Activated CD8-positive, alpha-beta memory T cell treated with anti-CD3 and anti-CD28 coated beads for 4 hours (primary cell): ENCODE measurements at regions not wholly inside any gene's neighbourhood (a gene's known extent, or its start where the extent isn't known, plus 50 kb on each side); places are given as distances from the start of the nearest gene placed in this dataset.

ENCODE experiments used
- DNase-seq, 2 donors: peaks; one replicate each; pipeline ENCODE4 v3.0.0-alpha.2; 2020; ENCODE audit warnings: low read depth in 2 of 2

DNA sequence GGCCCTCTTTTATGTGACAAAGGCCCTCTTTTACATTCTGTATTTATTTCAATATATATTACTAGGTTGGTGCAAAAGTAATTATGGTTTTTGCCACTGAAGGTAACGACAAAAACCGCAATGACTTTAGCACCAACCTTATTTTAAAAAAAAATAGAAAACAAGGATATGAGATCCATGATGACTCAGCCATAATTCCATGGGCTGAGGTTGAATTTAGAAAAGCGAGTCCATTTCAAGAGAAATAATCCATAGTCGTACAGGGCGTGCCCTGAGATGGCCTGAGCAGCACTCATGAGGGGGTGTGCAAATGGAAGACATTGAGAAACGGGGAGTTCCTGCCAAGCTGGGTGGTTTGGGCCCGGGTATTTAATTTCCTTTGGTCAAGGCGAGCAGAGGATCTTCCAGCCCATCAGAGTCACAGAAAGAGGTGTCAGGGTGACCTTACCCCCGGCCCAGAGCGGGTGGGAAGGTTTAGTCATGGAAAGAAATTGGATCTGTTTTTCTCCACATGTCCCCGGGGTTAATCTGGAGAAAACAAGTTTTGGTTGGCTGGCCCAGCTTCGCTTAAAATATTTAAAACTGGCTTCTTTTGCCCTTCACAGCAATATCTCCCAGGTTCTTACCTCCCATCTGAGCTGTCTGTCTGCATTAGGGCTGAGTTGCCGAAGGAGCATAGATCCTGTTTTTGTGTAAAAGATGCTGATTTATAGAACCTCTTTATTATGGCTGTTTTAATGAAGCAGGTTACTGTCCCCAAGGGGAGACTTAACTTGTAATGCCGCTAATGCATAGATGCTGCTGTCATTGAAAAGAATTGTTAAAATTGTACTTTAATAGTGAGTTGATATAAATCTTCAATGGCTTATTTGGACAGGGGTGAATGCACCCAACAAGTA, 255.6 kb downstream of the PREX1 start:
- no peak for DNase-seq

DNA sequence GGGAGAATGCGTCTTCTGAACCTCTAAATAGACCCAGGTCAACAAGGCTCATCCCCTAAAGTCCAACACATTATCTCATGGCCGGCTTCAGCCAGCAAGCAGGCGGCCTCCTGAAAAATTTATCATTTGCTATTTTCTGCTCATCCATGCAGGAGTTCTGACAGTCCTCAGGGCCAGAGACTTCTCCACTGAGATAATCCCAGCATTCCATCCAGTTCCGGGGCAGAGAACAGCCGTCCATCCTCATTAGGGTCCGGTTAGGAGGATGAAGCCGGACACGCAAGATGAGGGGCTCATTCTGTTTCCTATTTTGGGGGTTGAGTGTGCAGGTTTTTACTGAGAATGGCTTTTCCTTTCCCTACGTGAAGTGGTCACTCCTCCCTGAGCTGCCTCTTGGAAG, 258.1 kb downstream of the PREX1 start:
- DNase-seq, result no peak

- no peak for DNase-seq
Measured at GRCh38 chr20:48568520-48568919, 259.3 kb downstream of the PREX1 start.

DNA sequence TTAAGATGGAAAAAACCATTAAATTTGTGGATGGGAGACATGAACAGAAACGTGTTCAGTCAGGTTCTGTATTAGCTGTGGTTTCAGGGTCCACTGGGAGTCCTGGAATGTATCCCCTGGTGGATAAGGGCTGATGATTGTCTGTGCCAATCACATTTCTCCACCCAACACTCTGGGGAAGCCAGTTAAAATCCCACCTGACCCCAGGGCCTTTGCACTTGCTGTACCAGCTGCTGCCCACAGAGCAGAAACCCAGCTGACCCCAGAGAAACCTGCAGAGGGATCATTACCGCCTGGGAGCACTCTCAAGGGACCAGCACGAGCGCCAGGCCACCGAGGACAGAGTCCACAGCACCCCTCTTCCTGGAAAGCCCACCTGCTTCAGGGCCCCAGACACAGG, 260.7 kb downstream of the PREX1 start:
- no peak for DNase-seq

DNA sequence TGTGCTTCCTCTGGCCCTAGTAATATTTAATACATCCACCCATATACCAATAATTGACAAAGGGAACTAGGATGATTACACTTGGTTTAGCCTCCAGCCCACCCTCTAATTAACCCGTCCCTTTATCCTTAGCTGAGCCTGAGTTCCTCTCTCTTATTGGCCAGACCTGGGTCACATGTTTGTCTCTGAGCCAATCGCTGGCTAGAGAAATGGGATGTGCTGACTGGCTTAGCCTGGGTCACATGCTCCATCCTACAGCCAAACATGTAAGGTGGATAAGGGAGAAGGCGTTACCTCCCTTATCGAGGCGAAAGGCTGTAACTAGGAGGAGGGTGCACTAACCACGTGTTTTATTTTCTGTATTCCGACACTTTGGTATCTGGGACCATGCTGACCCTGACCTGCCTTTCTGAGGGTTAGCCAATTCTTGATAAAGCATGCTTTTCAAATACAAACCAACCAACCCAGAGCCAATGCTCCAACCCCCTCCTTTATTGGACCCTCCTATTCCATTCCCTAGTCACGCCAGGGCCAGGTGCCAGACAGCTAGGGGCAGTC, 262.7 kb downstream of the PREX1 start:
- no peak for DNase-seq

GRCh38 chr20:48563191-48563870, 264.5 kb downstream of the PREX1 start:
- DNase-seq, result no peak

GRCh38 chr20:48562586-48563116, 265.1 kb downstream of the PREX1 start:
- DNase-seq, result no peak

DNA sequence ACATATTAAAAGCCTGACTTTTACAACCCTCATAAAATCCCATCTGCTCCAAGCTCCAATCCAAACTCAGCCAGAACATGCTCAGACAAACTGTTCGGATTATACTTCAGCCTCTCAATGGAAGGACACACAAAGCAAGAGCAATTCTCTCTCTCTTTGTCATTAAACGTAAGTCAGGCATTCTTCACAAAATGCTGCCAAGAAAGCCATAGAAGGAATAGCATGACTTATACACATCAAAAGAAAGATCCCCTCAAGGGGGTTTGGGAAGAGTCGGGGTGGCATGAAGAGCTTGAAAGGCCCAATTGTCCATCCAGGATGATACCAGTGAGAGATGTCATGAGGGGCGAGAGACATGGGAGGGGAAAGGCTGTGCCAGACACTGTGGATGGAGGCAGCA, 268.9 kb downstream of the PREX1 start:
- no peak for DNase-seq

- DNase-seq, result no peak
Measured at GRCh38 chr20:48557380-48557779, 270.4 kb downstream of the PREX1 start.

GRCh38 chr20:48556956-48557355, 270.8 kb downstream of the PREX1 start:
- DNase-seq, result no peak

DNA sequence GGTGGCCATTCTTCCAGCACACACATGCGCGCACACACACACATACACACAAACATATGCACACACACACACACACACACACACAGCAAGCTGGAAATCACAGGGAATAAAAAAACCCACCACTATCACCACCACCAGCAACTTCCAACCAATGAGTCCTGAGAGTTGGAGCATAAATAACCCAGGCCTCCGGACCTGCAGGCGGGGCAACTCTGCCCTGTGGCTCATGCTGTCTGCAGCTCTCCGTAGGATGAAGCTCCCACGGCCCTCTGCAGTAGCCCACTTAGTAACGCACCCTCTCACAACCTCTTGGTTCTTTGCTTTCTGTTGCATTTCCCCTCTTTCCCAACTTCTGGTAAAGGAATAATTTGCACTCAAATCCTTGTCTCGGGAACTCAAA, 275.2 kb downstream of the PREX1 start:
- no peak for DNase-seq

DNA sequence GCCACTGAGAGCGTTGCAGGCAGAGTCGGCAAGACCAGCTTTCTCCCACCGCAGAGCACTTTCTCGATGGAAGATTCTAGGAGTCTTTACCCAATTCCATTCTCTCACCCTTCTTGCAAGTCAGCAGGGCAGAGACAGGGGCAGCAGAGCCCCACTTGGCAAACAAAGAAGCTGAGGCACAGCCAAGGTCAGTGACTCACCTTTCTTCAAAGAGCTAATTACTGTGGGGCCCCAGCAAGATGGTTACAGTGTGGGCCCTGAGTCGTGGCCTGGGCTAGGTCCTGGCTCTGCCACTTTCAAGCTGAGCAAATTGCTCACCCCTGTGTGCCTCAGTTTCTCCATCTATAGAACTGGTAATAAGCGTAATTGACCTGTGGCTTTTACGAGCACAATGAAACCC, 277.0 kb downstream of the PREX1 start:
- no peak for DNase-seq

GRCh38 chr20:48547664-48548063, 280.1 kb downstream of the PREX1 start:
- DNase-seq, result no peak

DNA sequence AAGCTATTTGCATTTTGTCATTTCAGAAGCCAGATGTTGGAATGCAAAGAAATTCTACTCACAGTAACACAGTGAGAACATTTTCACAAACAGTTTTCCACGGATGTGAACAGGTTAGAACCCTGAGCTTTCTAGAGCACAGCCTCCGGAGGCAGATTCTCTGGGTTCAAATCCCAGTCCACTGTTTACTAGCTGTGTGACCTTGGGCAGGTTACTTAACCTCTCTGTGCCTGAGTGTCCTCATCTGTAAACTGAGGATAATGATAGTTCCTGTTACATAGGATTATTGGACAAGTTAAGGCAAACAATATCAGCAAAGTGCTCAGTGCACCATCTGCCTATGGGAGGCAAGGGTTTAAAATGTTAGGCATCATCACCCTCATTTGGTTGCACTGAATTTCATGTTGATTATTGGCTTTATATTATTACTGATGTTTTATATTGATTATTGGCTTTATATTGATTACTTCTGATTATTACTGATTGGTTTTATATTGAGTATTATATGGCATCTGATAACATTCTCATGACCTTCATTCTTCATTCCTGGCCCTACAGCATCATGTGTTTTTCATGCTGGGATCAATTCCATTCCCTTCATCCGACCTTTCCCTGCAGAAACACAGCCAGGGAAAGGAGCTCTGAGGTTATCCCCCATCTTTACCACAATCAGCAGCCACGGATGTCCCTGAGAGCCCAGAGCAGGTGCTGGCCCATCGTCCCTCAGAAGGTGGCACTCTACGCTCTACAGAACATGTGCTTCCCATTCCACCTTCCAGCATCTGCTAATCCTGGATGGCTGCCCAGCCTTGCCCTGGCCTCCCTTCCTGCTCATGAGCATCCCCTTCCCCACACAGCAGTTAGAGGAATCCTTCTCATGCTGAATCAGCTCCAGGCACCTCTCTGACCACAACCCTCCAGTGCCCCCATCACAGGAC, 283.1 kb downstream of the PREX1 start:
- no peak for DNase-seq

GRCh38 chr20:48541581-48542071, 286.2 kb downstream of the PREX1 start:
- DNase-seq, result no peak

DNA sequence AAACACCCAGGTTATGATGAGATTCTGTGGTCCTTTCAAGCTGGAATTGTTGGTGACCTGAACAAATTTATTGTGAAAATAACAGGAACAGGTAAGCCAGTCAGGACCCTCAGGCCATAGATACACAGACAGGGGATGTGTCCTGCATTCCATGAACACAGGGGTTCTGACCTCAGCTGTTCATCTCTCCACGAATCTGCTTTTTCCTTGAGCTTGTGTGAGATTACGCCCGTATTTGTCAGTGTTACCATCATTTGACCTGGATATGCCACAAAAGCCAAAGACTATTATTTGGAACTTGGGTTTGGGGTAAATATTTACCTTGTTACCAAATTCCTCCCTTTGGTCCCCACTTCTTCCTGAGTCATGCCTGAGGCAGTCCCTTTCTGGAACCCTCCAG, 288.9 kb downstream of the PREX1 start:
- DNase-seq, result no peak

DNA sequence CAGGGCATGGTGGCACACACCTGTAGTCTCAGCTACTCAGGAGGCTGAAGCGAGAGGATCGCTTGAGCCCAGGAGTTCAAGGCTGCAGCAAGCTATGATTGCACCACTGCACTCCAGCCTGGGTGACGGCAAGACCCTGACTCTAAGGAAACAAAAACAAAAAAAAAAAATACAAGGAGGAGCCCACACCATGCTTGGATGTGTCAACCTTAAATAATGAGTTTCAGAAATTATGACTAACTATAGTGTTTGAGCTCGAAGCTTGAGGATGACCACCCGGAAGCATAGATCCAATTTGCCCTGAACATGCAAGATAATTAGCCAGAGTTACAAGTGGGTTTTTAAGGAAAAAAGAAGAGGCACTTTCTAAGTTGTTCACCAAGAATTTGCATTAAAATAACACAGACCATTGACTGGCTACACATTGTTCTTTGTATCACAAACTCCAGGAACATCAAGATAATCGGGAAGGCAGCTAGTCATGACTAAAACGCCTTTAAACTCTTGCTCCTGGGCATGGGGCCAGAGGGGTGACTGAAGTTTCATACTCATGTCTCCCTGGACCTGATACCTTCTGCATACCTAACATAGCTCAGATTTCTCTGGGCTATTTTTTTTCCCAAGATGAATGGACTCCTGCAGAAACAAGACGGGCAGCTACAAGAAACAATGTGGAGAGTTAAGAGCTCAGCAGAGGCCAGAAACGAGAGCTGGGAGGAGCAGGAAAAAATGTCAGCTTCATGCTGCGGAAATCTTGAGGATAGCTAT, 289.6 kb downstream of the PREX1 start:
- DNase-seq, result no peak

DNA sequence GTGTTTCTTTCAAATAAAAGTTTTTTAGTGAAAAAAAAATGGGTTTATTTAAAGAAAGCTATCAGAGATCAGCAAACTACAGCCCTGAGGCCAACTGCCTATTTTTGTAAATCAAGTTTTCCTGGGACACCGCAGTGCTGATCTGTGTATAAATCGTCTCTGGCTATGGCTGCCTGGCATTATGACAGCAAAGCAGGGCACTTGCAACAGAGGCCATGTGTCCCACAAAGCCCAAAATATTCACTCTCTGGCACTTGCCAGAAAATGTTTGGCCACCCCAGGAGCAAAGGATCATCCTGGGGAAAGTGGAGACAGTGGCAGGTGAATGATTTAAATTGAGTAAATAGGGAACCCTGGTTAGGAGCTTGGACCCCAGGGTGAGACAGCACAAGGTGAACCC, 291.6 kb downstream of the PREX1 start:
- DNase-seq, result no peak

DNA sequence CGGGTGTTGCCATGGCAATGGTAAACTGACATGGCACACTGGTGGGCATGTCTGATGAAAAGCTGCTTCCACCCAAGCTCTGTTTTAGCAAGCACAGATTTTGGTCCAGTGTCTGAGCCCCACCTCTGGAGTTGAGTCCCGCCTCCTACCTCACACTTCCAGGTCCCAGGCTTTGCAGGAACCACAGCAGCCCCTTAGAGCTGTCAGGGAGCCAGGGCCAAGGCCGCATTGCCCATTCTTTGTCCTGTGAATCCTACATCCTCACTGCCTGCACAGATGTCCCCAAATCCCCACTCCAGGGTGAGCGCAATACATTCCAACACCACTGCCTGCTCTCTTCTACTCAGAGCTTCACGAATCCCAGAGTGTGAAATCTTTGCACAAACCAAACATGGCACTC, 292.2 kb downstream of the PREX1 start:
- DNase-seq, result no peak

DNA sequence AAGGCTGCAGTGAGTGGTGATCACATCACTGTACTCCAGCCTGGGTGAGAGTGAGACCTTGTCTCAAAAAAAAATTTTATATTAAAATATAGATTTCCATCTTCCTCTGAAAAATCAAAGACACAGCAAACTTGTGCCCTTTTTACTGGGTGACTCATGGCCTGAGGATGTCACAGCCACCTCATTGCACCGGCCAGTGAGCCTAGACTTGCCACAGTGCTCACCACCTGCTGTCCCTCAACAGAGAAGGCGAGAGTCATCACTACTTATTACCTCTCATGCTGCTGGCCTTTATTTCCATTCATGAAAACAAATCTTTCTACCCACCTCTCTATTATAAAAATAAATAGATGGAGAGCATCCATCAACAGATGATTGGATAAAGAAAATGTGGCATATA, 295.8 kb downstream of the PREX1 start:
- no peak for DNase-seq

- no peak for DNase-seq
Measured at GRCh38 chr20:48531505-48531904, 296.3 kb downstream of the PREX1 start.
